Vagina (tissue), 2 donors: ENCODE measurements at regions not wholly inside any gene's neighbourhood (a gene's known extent, or its start where the extent isn't known, plus 50 kb on each side); places are given as distances from the start of the nearest gene placed in this dataset.

Source experiments
- POLR2A ChIP-seq, 2 donors: fragments of 450-650 bp; IDR thresholded peaks; one replicate each; pipeline ENCODE4 v1.6.1; 2017; ENCODE audit warnings: antibody characterized with exemption in 2 of 2, mild to moderate bottlenecking in 2 of 2, moderate library complexity in 2 of 2
- TF ChIP-seq, protein P1 (sequence below), 3 experiments: fragments of 450-650 bp in 2 of 3; fragments of 200-600 bp in 1 of 3; sonication (generic) in 1 of 3; IDR thresholded peaks; one replicate each; pipeline ENCODE4 v1.5.1; 2017 to 2019; ENCODE audit warnings: antibody characterized with exemption in 3 of 3, mild to moderate bottlenecking in 2 of 3, moderate library complexity in 2 of 3

DNA sequence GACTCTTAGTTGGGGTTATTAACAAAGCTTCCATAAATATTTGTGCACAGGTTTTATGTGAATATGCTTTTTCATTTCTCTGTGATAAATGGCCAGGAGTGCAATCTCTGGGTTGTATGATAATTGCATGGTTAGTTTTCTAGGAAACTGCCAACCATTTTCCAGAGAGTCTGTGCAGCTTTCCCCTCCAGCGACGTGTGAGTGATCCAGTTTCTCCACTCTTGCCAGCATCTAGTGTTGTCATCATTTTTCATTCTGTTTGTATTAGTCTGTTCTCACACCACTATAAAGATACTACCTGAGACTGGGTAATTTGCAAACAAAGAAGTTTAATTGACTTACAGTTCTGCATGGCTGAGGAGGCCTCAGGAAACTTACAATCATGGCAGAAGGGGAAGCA is 319.6 kb upstream of the SHH start:
- TF ChIP-seq, protein P1, sequence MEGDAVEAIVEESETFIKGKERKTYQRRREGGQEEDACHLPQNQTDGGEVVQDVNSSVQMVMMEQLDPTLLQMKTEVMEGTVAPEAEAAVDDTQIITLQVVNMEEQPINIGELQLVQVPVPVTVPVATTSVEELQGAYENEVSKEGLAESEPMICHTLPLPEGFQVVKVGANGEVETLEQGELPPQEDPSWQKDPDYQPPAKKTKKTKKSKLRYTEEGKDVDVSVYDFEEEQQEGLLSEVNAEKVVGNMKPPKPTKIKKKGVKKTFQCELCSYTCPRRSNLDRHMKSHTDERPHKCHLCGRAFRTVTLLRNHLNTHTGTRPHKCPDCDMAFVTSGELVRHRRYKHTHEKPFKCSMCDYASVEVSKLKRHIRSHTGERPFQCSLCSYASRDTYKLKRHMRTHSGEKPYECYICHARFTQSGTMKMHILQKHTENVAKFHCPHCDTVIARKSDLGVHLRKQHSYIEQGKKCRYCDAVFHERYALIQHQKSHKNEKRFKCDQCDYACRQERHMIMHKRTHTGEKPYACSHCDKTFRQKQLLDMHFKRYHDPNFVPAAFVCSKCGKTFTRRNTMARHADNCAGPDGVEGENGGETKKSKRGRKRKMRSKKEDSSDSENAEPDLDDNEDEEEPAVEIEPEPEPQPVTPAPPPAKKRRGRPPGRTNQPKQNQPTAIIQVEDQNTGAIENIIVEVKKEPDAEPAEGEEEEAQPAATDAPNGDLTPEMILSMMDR (IDR thresholded peaks at IDR 0.05), result no peak
- TF ChIP-seq POLR2A (IDR thresholded peaks at IDR 0.05), result no peak
